ENCODE measurements at regions not wholly inside any gene's neighbourhood (a gene's known extent, or its start where the extent isn't known, plus 50 kb on each side); places are given as distances from the start of the nearest gene placed in this dataset.

DNA sequence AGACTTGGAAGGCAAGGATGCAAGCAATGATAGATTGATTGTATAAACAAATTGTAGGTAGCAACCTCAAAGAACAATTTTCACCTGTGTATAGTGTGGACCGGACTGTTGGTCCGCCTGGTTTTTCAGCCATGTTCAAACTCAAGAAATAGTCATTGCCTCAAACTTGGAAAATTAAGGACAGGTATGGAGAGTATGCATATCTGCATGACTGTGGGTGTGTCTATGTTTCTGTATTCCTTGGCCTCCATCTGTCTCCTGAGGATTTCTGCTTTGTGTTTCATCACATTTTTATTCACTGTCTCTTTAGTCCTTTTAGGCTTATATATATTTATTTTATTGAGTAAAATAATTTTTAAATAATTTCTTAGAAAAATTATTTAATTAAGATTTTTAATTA is 53.9 kb upstream of the RASA2 start:
- TF ChIP-seq GATA2 (IDR thresholded peaks at IDR 0.05; ENCODE audit: low read depth, low read length): no peak
- no peak for TF ChIP-seq GATA3 (IDR thresholded peaks at IDR 0.05; ENCODE audit: low read depth, low read length)

All from SH-SY5Y (cell line).